CD1c-positive myeloid dendritic cell (primary cell): ENCODE measurements at regions not wholly inside any gene's neighbourhood (a gene's known extent, or its start where the extent isn't known, plus 50 kb on each side); places are given as distances from the start of the nearest gene placed in this dataset.
"Not testable (repeated sequence)": the region's sequence is repeated elsewhere in the genome, so short reads cannot be mapped to it uniquely, and the experiment has no call there.

ENCODE experiments used
- DNase-seq: peaks from one replicate; pipeline ENCODE4 v3.0.0-alpha.2; 2016; ENCODE audit errors: extremely low spot score

- DNase-seq = no peak
Observed at GRCh38 chr1:222416001-222416791, 131.7 kb downstream of the HHIPL2 start.

GRCh38 chr1:222415441-222415840 is 132.5 kb downstream of the HHIPL2 start:
- DNase-seq = no peak

- no peak for DNase-seq
Observed at GRCh38 chr1:222413991-222414549, 133.8 kb downstream of the HHIPL2 start.

GRCh38 chr1:222413436-222413835 is 134.5 kb downstream of the HHIPL2 start:
- DNase-seq = no peak

GRCh38 chr1:222404710-222405109 is 143.2 kb downstream of the HHIPL2 start:
- DNase-seq = no peak

- DNase-seq = no peak
Observed at GRCh38 chr1:222399197-222399596, 148.7 kb downstream of the HHIPL2 start.

DNA sequence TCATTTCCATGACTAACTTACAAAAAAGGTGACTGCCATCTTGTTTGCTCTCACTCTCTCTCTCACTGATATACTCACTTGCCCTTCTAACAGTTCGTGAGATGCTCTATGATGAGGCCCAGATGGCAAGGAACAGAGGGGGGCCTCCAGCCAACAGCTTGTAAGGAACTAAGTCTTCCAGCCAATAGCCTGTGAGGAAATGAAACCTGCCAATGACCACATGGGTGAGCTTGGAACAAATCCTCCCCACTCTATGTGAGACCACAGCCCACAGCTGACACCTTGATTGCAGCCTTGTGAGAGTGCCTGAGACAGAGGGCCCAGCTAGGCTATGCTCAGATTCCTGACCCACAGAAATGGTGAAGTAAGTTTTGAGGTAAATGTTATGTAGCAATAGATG is 153.7 kb downstream of the HHIPL2 start:
- no peak for DNase-seq

DNA sequence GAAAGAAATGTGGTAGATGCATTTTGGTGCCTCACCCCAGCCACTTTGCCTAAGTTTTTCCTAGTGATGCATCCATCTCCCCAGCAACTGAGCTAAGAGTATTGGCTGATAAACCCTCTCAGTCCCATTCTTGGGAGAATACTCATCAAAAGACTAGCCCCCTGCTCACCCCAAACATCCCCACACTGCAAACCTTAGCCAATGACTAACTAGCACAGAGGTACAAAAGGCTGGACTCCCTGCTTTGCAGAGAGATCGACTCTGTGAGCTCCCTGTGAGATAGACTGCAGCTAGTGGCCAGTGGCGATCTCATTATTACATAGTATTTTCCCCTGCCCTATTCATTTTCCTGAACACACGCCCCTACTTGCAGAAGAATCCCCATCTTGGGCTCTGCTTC is 155.3 kb downstream of the HHIPL2 start:
- DNase-seq = no peak

GRCh38 chr1:222390181-222390580 is 157.7 kb downstream of the HHIPL2 start:
- no peak for DNase-seq

DNA sequence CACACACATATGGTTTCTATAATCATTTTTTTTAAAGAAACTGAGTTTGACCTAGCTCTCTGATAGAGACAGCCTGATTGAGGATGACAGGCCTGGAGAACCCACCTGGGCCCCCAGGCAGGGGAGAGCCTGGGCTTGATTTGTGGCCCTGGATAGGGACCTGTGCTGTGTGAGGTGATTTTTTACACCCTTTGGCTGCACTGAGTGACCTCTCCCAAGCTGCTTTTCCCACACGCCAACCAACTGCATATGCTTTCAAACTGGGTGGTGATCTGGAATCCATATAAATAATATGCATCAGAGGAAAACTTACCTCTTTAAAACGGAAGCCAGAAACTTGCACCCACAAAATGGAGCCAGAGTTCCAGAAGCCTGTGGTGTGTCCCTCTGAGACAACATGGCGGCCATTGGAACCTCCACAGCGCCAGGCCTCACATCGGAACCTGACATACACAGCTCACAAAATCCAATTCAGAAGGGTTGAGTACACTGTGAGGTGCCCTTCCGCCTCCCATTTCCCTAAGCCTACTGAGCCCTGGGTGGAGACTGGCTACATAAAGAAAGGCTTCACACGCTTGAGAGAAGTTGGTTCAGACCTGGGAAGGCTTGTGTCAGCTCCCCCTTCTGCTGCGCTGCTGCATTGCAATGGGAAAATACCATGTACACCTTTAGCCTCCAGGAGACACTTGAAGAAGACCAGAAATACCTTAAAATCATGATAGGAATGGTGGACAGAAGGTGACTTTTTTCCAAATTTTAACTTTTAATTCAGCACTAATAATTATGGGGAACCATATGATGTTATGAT is 160.7 kb downstream of the HHIPL2 start:
- no peak for DNase-seq

DNA sequence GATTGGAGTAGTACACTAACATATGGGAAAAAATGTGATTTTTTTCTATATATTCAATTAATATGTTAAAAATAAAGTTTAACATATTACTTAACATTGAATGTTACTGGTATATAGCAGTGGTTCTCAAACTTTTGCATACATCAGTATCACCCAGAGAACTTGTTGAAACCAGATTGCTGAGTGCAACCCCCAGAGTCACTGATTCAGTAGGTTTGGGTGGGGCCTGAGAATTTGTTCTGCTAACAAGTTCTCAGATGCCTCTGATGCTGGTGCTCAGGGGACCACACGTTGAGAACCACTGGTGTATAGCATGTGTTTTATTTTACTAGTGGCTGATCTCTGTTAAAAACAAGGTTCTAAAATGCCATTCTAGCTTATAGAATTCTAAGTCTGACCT is 161.9 kb downstream of the HHIPL2 start:
- DNase-seq = no peak

DNA sequence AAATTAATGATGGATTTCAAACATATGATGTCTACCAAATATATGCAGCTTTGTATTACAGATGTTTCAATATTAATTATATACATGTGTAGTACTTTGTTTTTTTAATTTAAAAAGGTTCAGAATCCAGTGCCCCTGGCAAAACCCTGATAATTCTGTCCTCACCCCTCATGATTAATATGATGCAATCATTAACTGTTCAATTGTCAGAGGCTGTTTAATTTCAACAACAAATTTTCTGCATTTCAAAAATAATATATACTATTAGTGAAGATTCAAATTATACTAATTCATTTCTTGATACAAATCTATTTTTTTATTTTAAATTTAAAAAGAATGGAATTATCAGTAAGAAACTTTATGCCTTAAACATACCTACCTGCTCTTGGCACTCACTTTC is 162.6 kb downstream of the HHIPL2 start:
- no peak for DNase-seq

- no peak for DNase-seq
Observed at GRCh38 chr1:222384531-222384930, 163.4 kb downstream of the HHIPL2 start.

- no peak for DNase-seq
Observed at GRCh38 chr1:222382171-222382570, 165.7 kb downstream of the HHIPL2 start.

- no peak for DNase-seq
Observed at GRCh38 chr1:222377428-222378088, 170.3 kb downstream of the HHIPL2 start.

GRCh38 chr1:222376791-222377190 is 171.1 kb downstream of the HHIPL2 start:
- not testable (repeated sequence) for DNase-seq

DNA sequence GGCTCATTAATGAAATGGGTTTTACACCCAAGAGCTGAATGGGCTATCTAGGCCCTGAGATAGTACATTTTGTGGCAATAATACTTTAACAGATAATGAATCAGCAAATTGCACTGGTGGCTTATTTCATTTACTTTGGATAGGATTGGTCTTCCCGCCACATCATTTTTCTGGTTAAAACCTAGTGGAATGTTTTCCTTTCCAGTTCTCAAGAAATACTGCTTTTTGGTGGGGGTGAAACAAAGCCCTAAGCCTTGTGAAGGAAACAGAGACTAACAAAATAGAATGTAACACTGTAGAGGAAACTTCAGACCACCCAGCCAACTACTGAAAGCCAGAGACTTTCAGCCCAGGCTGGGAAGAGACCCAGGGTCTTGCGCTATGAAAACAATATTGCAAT is 172.2 kb downstream of the HHIPL2 start:
- DNase-seq = no peak

- no peak for DNase-seq
Observed at GRCh38 chr1:222373831-222374602, 173.9 kb downstream of the HHIPL2 start.

GRCh38 chr1:222373216-222373615 is 174.7 kb downstream of the HHIPL2 start:
- no peak for DNase-seq

GRCh38 chr1:222372221-222372620 is 175.7 kb downstream of the HHIPL2 start:
- DNase-seq = no peak

- DNase-seq = no peak
Observed at GRCh38 chr1:222370913-222371675, 176.8 kb downstream of the HHIPL2 start.
